ENCODE measurements at regions not wholly inside any gene's neighbourhood (a gene's known extent, or its start where the extent isn't known, plus 50 kb on each side); places are given as distances from the start of the nearest gene placed in this dataset.

DNA sequence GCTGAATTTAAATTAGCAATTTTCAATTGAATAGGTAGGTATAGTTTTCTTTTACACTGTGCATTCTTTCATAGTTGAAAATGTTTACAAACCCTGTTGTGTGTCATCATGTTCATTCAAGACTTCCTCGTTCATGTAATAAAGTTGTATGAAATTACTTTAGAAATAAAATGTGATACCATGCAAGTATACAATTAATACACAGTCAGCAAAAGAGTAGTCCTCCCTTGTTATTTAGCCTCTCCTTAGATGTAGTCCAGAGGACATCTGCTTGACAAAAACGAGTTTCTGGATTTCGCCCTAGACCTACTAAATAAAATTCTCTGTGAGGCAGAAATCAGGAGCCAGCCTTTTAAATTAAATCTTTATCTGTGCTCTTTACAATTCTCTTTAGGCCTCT is 231.6 kb downstream of the CXXC4 start:
- H3K36me3 ChIP-seq (ENCODE audit: control insufficient read depth, insufficient read depth, low read length): no peaks in the 10 kb centered on the region
- no peaks in the 10 kb centered on the region for H3K27me3 ChIP-seq (replicated peaks; ENCODE audit: control insufficient read depth, insufficient read depth, low read length)
- TF ChIP-seq, protein P1, sequence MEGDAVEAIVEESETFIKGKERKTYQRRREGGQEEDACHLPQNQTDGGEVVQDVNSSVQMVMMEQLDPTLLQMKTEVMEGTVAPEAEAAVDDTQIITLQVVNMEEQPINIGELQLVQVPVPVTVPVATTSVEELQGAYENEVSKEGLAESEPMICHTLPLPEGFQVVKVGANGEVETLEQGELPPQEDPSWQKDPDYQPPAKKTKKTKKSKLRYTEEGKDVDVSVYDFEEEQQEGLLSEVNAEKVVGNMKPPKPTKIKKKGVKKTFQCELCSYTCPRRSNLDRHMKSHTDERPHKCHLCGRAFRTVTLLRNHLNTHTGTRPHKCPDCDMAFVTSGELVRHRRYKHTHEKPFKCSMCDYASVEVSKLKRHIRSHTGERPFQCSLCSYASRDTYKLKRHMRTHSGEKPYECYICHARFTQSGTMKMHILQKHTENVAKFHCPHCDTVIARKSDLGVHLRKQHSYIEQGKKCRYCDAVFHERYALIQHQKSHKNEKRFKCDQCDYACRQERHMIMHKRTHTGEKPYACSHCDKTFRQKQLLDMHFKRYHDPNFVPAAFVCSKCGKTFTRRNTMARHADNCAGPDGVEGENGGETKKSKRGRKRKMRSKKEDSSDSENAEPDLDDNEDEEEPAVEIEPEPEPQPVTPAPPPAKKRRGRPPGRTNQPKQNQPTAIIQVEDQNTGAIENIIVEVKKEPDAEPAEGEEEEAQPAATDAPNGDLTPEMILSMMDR (IDR thresholded peaks at IDR 0.05; ENCODE audit: insufficient read depth, low read length, poor library complexity, severe bottlenecking): no peak
- DNase-seq (ENCODE audit: extremely low read depth, insufficient read length): no peak
- H3K4me3 ChIP-seq (replicated peaks; ENCODE audit: low read depth, low read length): no peak overlapping the region

GRCh38 chr4:104262678-104263077 is 232.0 kb downstream of the CXXC4 start:
- TF ChIP-seq, protein P1 (IDR thresholded peaks at IDR 0.05; ENCODE audit: insufficient read depth, low read length, poor library complexity, severe bottlenecking): no peak
- no peak for DNase-seq (ENCODE audit: extremely low read depth, insufficient read length)
- Histone ChIP-seq H3K36me3 (ENCODE audit: control insufficient read depth, insufficient read depth, low read length) (no peaks in the 10 kb centered on the region), H3K4me3 (replicated peaks; ENCODE audit: low read depth, low read length) (no peak overlapping the region), H3K27me3 (replicated peaks; ENCODE audit: control insufficient read depth, insufficient read depth, low read length) (no peaks in the 10 kb centered on the region)

- TF ChIP-seq, protein P1 (IDR thresholded peaks at IDR 0.05; ENCODE audit: insufficient read depth, low read length, poor library complexity, severe bottlenecking): no peak
- H3K4me3 ChIP-seq (replicated peaks; ENCODE audit: low read depth, low read length): no peak overlapping the region
Observed at GRCh38 chr4:104248726-104249125, 246.0 kb downstream of the CXXC4 start.

DNA sequence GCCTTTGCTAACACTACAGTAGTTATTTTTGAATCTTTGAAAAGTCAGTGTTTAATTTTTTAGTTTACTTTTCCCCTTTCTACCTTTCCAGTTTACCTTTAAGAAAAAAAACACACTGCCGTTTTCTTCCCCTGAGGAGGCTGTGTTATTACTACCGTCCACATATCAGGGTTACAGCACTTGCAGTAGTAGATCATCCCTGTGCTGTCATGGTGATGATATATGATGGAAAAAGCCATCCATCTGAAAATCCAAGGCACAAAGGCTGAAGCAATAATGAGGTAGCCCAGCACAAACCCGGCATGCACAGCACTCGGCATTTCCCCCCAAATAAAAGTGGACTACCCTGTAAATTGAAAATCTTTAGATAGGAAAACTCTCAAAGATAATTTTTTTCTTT is 258.7 kb downstream of the CXXC4 start:
- Histone ChIP-seq H3K4me3 (replicated peaks; ENCODE audit: low read depth, low read length) (no peak overlapping the region), H3K27me3 (replicated peaks; ENCODE audit: control insufficient read depth, insufficient read depth, low read length) (no peaks in the 10 kb centered on the region), H3K36me3 (ENCODE audit: control insufficient read depth, insufficient read depth, low read length) (no peaks in the 10 kb centered on the region)
- no peak for DNase-seq (ENCODE audit: extremely low read depth, insufficient read length)
- TF ChIP-seq, protein P1 (IDR thresholded peaks at IDR 0.05; ENCODE audit: insufficient read depth, low read length, poor library complexity, severe bottlenecking): no peak

More at GRCh38 chr4:104248726-104249125, 246.0 kb downstream of the CXXC4 start:
- Histone ChIP-seq H3K27me3 (replicated peaks; ENCODE audit: control insufficient read depth, insufficient read depth, low read length) (no peaks in the 10 kb centered on the region), H3K36me3 (ENCODE audit: control insufficient read depth, insufficient read depth, low read length) (no peaks in the 10 kb centered on the region)
- no peak for DNase-seq (ENCODE audit: extremely low read depth, insufficient read length)

- Histone ChIP-seq H3K27me3 (replicated peaks; ENCODE audit: control insufficient read depth, insufficient read depth, low read length) (no peaks in the 10 kb centered on the region), H3K4me3 (replicated peaks; ENCODE audit: low read depth, low read length) (no peak overlapping the region), H3K36me3 (ENCODE audit: control insufficient read depth, insufficient read depth, low read length) (no peaks in the 10 kb centered on the region)
- DNase-seq (ENCODE audit: extremely low read depth, insufficient read length): no peak
- TF ChIP-seq, protein P1 (IDR thresholded peaks at IDR 0.05; ENCODE audit: insufficient read depth, low read length, poor library complexity, severe bottlenecking): no peak
Observed at GRCh38 chr4:104217526-104217925, 277.2 kb downstream of the CXXC4 start.

DNA sequence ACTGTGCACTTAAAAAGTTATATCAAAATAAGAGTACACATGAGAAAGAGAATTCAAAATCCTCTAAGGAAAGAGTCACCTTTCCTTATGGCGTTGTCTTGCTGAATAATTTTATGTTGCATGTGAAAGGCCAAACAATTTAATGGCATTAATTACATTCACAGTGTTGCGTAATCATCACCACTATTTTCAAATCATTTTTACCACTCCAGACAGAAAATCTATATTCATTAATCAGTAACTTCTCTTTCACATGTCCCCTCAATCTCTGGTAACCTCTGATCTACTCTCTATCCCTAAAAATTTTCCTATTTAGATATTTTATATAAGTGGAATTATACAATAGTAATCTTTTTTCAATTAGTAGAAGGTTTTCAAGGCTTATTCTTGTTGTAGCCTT is 283.0 kb downstream of the CXXC4 start:
- TF ChIP-seq, protein P1 (IDR thresholded peaks at IDR 0.05; ENCODE audit: insufficient read depth, low read length, poor library complexity, severe bottlenecking): no peak
- Histone ChIP-seq H3K27me3 (replicated peaks; ENCODE audit: control insufficient read depth, insufficient read depth, low read length) (no peaks in the 10 kb centered on the region), H3K4me3 (replicated peaks; ENCODE audit: low read depth, low read length) (no peak overlapping the region), H3K36me3 (ENCODE audit: control insufficient read depth, insufficient read depth, low read length) (no peaks in the 10 kb centered on the region)
- no peak for DNase-seq (ENCODE audit: extremely low read depth, insufficient read length)

Measured in GM06990 (cell line).